Lower lobe of right lung (tissue), 2 donors: ENCODE measurements at regions not wholly inside any gene's neighbourhood (a gene's known extent, or its start where the extent isn't known, plus 50 kb on each side); places are given as distances from the start of the nearest gene placed in this dataset.

Experiments
- ATAC-seq, 2 donors: fragments of 200-7000 bp; cut with Tn5 transposase; one replicate each; pipeline ENCODE4 v1.9.1; 2020 to 2022; ENCODE audit warnings: mild to moderate bottlenecking in 2 of 2, moderate library complexity in 2 of 2
- DNase-seq: peaks from one replicate; pipeline ENCODE4 v3.0.0-alpha.2; 2020
- H3K27ac ChIP-seq: fragments of 200-600 bp; one replicate; pipeline ENCODE4 v1.8.0; 2022
- H3K27me3 ChIP-seq: fragments of 200-600 bp; one replicate; pipeline ENCODE4 v1.8.0; 2022; ENCODE audit warnings: low read depth
- H3K36me3 ChIP-seq: fragments of 200-600 bp; one replicate; pipeline ENCODE4 v1.8.0; 2022; ENCODE audit warnings: mild to moderate bottlenecking
- H3K4me1 ChIP-seq: fragments of 200-600 bp; one replicate; pipeline ENCODE4 v1.8.0; 2022
- H3K4me3 ChIP-seq: fragments of 200-600 bp; one replicate; pipeline ENCODE4 v1.8.0; 2022; ENCODE audit warnings: mild to moderate bottlenecking
- H3K9me3 ChIP-seq: fragments of 200-600 bp; one replicate; pipeline ENCODE4 v1.8.0; 2022
- CTCF ChIP-seq: fragments of 200-600 bp; IDR thresholded peaks from one replicate; pipeline ENCODE4 v1.8.0; 2022; ENCODE audit warnings: antibody characterized with exemption, mild to moderate bottlenecking
- intact Hi-C: fragments of 100-400 bp; cut with DNase I; formaldehyde crosslinking; loops from one replicate; pipeline ENCODE4 v1.11.0; 2022
- donor health status: DM: no; HTN: yes; CAD: no; lungs with severe emphysema.

- H3K27ac ChIP-seq: no peak overlapping the region
- H3K9me3 ChIP-seq: no peaks in the 10 kb centered on the region
- no peak for DNase-seq
- intact Hi-C loops: no loop called here
- H3K36me3 ChIP-seq: no peaks in the 10 kb centered on the region
- no peak overlapping the region for H3K4me3 ChIP-seq
- H3K4me1 ChIP-seq: no peaks in the 10 kb centered on the region
- no peak for ATAC-seq
- no peak for TF ChIP-seq CTCF
- H3K27me3 ChIP-seq: peaks cover 4% of the 10 kb centered on the region
Measured at GRCh38 chr14:98741523-98741922, 530.5 kb downstream of the BCL11B start.

GRCh38 chr14:98742001-98742400 lies 530.0 kb downstream of the BCL11B start:
- Histone ChIP-seq H3K27me3 (peaks cover 4% of the 10 kb centered on the region), H3K4me1 (no peaks in the 10 kb centered on the region), H3K27ac (no peak overlapping the region), H3K9me3 (no peaks in the 10 kb centered on the region), H3K4me3 (no peak overlapping the region), H3K36me3 (no peaks in the 10 kb centered on the region)
- ATAC-seq (peak in 1 of 2 donors; percentile 17), DNase-seq (no peak)
- no peak for TF ChIP-seq CTCF
- intact Hi-C loops: no loop called here

- no peak overlapping the region for H3K27ac ChIP-seq
- H3K9me3 ChIP-seq: no peaks in the 10 kb centered on the region
- peaks cover 4% of the 10 kb centered on the region for H3K27me3 ChIP-seq
- DNase-seq: no peak
- no peak for ATAC-seq
- intact Hi-C loops: no loop called here
- H3K4me3 ChIP-seq: no peak overlapping the region
- TF ChIP-seq CTCF: no peak
- H3K4me1 ChIP-seq: no peaks in the 10 kb centered on the region
- H3K36me3 ChIP-seq: no peaks in the 10 kb centered on the region
Measured at GRCh38 chr14:98743536-98743935, 528.5 kb downstream of the BCL11B start.

GRCh38 chr14:98748966-98749365 lies 523.0 kb downstream of the BCL11B start:
- no peaks in the 10 kb centered on the region for H3K4me1 ChIP-seq
- no peak overlapping the region for H3K27ac ChIP-seq
- no peaks in the 10 kb centered on the region for H3K36me3 ChIP-seq
- no peak for TF ChIP-seq CTCF
- no peak for DNase-seq
- peaks cover 4% of the 10 kb centered on the region for H3K27me3 ChIP-seq
- no peak overlapping the region for H3K4me3 ChIP-seq
- no peak for ATAC-seq
- intact Hi-C loops: no loop called here
- H3K9me3 ChIP-seq: no peaks in the 10 kb centered on the region

- intact Hi-C loops: no loop called here
- peaks cover 6% of the 10 kb centered on the region for H3K9me3 ChIP-seq
- no peak for DNase-seq
Measured at GRCh38 chr14:98751110-98751509, 520.9 kb downstream of the BCL11B start.

More at GRCh38 chr14:98751110-98751509, 520.9 kb downstream of the BCL11B start:
- H3K4me1 ChIP-seq: no peaks in the 10 kb centered on the region
- no peaks in the 10 kb centered on the region for H3K36me3 ChIP-seq
- no peak overlapping the region for H3K4me3 ChIP-seq
- ATAC-seq: no peak
- no peak for TF ChIP-seq CTCF
- H3K27me3 ChIP-seq: no peaks in the 10 kb centered on the region
- H3K27ac ChIP-seq: no peak overlapping the region
